PC-3 (cell line): ENCODE measurements at regions not wholly inside any gene's neighbourhood (a gene's known extent, or its start where the extent isn't known, plus 50 kb on each side); places are given as distances from the start of the nearest gene placed in this dataset.

Source experiments
- ATAC-seq: fragments of 200-7000 bp; cut with Tn5 transposase; 2 replicates; pipeline ENCODE4 v1.9.1; 2020; ENCODE audit warnings: mild to moderate bottlenecking, moderate library complexity
- BruUV-seq: library from RNA; stranded (reverse); fragments of 400-500 nt; replicated peaks from 2 replicates; lab custom pipeline; 2021; lab: Mats Ljungman, UMichigan
- CTCF ChIA-PET: fragments of 300-600 bp; sonication (Branson Sonifier 250); formaldehyde crosslinking; loops from one replicate; lab custom pipeline; 2022; ENCODE audit warnings: antibody characterized with exemption; lab: Charles Lee
- POLR2A ChIA-PET: fragments of 300-600 bp; sonication (Branson Sonifier 250); formaldehyde crosslinking; loops from one replicate; lab custom pipeline; 2022; ENCODE audit warnings: antibody characterized with exemption; ENCODE audit not compliant: unreplicated experiment; lab: Charles Lee
- DNase-seq: peaks from one replicate; pipeline ENCODE4 v3.0.0-alpha.2; 2015
- H2AFZ ChIP-seq: fragments of 300-600 bp; sonication (generic); 2 replicates; pipeline ENCODE4 v1.6.0; 2016; ENCODE audit warnings: antibody characterized with exemption, low read length
- H3F3A ChIP-seq: fragments of 300-600 bp; sonication (generic); one replicate; pipeline ENCODE4 v1.6.0; 2017; ENCODE audit warnings: antibody characterized with exemption, low read length, control low read depth, mild to moderate bottlenecking; ENCODE audit not compliant: unreplicated experiment
- H3K27ac ChIP-seq: fragments of 300-600 bp; sonication (generic); 2 replicates; pipeline ENCODE4 v1.5.1; 2016; ENCODE audit warnings: mild to moderate bottlenecking, low read length
- H3K27me3 ChIP-seq: fragments of 300-600 bp; sonication (generic); 2 replicates; pipeline ENCODE4 v1.6.1; 2016; ENCODE audit warnings: low read length, mixed read lengths
- H3K36me3 ChIP-seq: fragments of 300-600 bp; sonication (generic); 2 replicates; pipeline ENCODE4 v1.6.1; 2016; ENCODE audit warnings: low read depth, mixed run types, low read length, mixed read lengths
- H3K4me1 ChIP-seq: fragments of 300-600 bp; sonication (generic); 2 replicates; pipeline ENCODE4 v1.5.1; 2016; ENCODE audit warnings: low read length; ENCODE audit not compliant: insufficient read depth
- H3K4me2 ChIP-seq: fragments of 300-600 bp; sonication (generic); 2 replicates; pipeline ENCODE4 v1.6.0; 2016; ENCODE audit warnings: low read length
- H3K4me3 ChIP-seq: fragments of 300-600 bp; sonication (generic); 2 replicates; pipeline ENCODE4 v1.5.1; 2016; ENCODE audit warnings: mild to moderate bottlenecking, low read length, mixed read lengths
- H3K79me2 ChIP-seq: fragments of 300-600 bp; sonication (generic); 2 replicates; pipeline ENCODE4 v1.6.1; 2017; ENCODE audit warnings: low read length, mixed read lengths
- H3K9ac ChIP-seq: fragments of 300-600 bp; sonication (generic); 2 replicates; pipeline ENCODE4 v1.6.0; 2016; ENCODE audit warnings: mild to moderate bottlenecking, low read length
- H3K9me2 ChIP-seq: fragments of 300-600 bp; sonication (generic); replicated peaks from 2 replicates; pipeline ENCODE4 v1.6.1; 2016; ENCODE audit warnings: mixed run types, low read length, mixed read lengths
- H3K9me3 ChIP-seq: fragments of 300-600 bp; sonication (generic); 2 replicates; pipeline ENCODE4 v1.6.1; 2016; ENCODE audit warnings: low read length, mixed read lengths
- H4K20me1 ChIP-seq: fragments of 300-600 bp; sonication (generic); 2 replicates; pipeline ENCODE4 v1.6.1; 2016; ENCODE audit warnings: low read length, mixed read lengths
- CTCF ChIP-seq: fragments of 300-600 bp; sonication (generic); conservative IDR thresholded peaks from 2 replicates; pipeline ENCODE4 v1.5.1; 2017; ENCODE audit warnings: antibody characterized with exemption, low read depth, mild to moderate bottlenecking, low read length
- EZH2 ChIP-seq: fragments of 300-600 bp; sonication (generic); IDR thresholded peaks from one replicate; pipeline ENCODE4 v1.6.1; 2017; ENCODE audit warnings: antibody characterized with exemption, mild to moderate bottlenecking, low read length; ENCODE audit not compliant: unreplicated experiment
- EZH2phosphoT487 ChIP-seq: fragments of 300-600 bp; sonication (generic); IDR thresholded peaks from 2 replicates; pipeline ENCODE4 v1.6.1; 2018; ENCODE audit warnings: mild to moderate bottlenecking, antibody characterized with exemption, low read length, borderline replicate concordance
- intact Hi-C: fragments of 100-400 bp; cut with micrococcal nuclease; formaldehyde crosslinking; loops from 2 replicates; pipeline ENCODE4 v1.9.0; 2023

DNA sequence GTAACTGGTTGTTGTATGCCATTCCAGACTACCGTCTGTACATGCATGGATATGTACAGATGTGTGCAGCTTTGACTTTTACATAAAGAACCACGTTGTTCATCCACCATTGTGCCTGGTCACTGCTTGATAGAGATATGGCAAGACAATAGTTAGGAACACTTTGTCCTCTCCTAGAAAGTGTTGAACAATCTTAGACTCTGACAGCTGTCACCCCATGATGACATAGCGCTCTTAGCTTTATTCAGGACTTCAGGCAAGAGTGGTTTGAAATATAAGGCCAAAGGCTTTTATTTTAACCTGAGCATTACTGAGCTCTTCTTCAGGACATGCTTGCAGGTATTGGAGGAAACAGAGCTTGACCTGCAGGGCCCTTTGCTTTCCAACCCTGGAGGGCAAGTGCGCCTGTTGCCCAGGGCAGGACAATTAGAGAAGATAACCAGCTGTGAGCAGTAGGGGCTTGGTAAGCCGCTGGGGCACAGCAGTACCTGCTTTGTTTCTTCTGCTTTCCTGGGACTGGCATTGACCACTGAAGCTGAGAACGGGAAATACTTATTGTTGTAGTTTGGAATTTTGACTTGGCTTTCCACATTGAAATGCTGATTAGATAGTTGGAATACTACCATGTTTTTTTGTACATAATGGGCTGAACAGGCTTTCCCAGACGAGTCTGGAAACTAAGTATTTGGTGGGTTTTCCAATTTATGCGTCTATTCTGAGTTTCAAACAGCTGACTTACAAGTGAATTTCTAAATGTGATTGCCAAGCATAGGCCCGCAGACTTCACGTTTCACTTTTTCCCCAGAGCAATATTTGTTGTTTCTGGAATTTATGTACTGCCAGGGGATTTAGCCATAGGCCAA lies 51.1 kb downstream of the GARRE1 start:
- Histone ChIP-seq H3K9me2 (no peaks in the 10 kb centered on the region), H2AFZ (no peak overlapping the region), H4K20me1 (no peaks in the 10 kb centered on the region), H3K9ac (no peak overlapping the region), H3K79me2 (no peaks in the 10 kb centered on the region), H3K36me3 (no peaks in the 10 kb centered on the region), H3K9me3 (no peaks in the 10 kb centered on the region), H3K4me1 (no peaks in the 10 kb centered on the region), H3K27me3 (no peaks in the 10 kb centered on the region), H3K4me2 (no peak overlapping the region), H3K27ac (no peak overlapping the region), H3F3A (no peaks in the 10 kb centered on the region), H3K4me3 (no peak overlapping the region)
- DNase-seq (no peak), ATAC-seq (no peak)
- CTCF ChIA-PET: no interaction called here
- TF ChIP-seq EZH2 (no peak), CTCF (no peak), EZH2phosphoT487 (no peak)
- no TSS peak for BruUV-seq
- intact Hi-C loops: no loop called here
- POLR2A ChIA-PET: no interaction called here

DNA sequence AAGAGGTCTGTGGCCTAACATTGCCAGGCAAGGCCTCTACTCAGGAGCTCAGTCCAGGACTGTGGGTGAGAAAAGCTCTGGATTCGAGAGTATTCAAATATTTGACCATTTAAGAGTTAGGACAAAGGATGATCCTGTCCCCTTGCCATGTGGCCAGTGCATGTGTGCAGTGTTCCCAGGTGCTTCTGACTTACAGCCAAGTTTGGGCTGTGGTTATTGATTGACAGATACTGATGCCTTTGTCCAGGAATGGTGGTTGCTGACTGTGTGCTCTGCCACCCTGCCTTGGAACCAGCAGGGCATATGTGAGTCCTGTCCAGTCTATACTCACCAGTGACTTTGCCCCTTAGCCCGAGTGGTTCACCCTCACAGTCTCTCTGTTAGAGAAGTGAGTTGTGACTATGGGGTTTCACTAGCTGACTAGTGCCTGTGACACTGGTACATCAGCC lies 51.9 kb downstream of the GARRE1 start:
- Histone ChIP-seq H3K27me3 (no peaks in the 10 kb centered on the region), H3K27ac (no peak overlapping the region), H3K9me2 (no peaks in the 10 kb centered on the region), H3K79me2 (no peaks in the 10 kb centered on the region), H3K36me3 (no peaks in the 10 kb centered on the region), H4K20me1 (no peaks in the 10 kb centered on the region), H3K4me3 (no peak overlapping the region), H3K4me2 (no peak overlapping the region), H3K9ac (no peak overlapping the region), H3K9me3 (no peaks in the 10 kb centered on the region), H3F3A (no peaks in the 10 kb centered on the region), H2AFZ (no peak overlapping the region), H3K4me1 (no peaks in the 10 kb centered on the region)
- no TSS peak for BruUV-seq
- ATAC-seq (no peak), DNase-seq (no peak)
- CTCF ChIA-PET: no interaction called here
- intact Hi-C loops: no loop called here
- POLR2A ChIA-PET: no interaction called here
- TF ChIP-seq CTCF (no peak), EZH2 (no peak), EZH2phosphoT487 (no peak)

DNA sequence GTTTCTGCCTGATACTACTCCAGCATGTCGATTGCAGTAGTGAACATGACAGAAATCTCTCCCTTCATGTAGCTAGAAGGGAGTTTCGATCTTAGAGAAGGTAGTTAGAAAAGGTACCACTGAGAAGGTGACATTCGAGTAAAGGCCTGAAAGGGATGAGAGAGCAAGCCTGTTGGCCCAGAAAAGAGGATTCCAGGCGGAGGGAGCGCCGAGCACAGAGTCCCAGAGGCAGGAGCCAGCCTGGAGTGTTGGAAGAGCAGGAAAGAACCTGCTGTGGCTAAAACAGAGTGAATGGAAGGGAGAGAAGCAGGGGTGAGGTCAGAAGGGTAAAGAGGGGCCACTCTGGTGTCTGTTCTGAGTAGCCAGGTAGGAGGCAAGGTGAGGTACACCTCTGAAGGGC lies 52.5 kb downstream of the GARRE1 start:
- Histone ChIP-seq H3K4me2 (no peak overlapping the region), H4K20me1 (no peaks in the 10 kb centered on the region), H3K79me2 (no peaks in the 10 kb centered on the region), H3K4me3 (no peak overlapping the region), H2AFZ (no peak overlapping the region), H3K4me1 (no peaks in the 10 kb centered on the region), H3K27ac (no peak overlapping the region), H3K9me2 (no peaks in the 10 kb centered on the region), H3K9me3 (no peaks in the 10 kb centered on the region), H3F3A (no peaks in the 10 kb centered on the region), H3K36me3 (no peaks in the 10 kb centered on the region), H3K9ac (no peak overlapping the region), H3K27me3 (no peaks in the 10 kb centered on the region)
- no peak for TF ChIP-seq CTCF
- TF ChIP-seq EZH2: no peak
- TF ChIP-seq EZH2phosphoT487: no peak
- intact Hi-C loops: no loop called here
- CTCF ChIA-PET: no interaction called here
- POLR2A ChIA-PET: no interaction called here
- no peak for ATAC-seq
- no peak for DNase-seq
- no TSS peak for BruUV-seq
